GM19463 (cell line): ENCODE measurements at regions not wholly inside any gene's neighbourhood (a gene's known extent, or its start where the extent isn't known, plus 50 kb on each side); places are given as distances from the start of the nearest gene placed in this dataset.
A peak's percentile ranks its signal among the peaks of the same experiment; 100 is the strongest.

Experiments used
- ATAC-seq: cut with Tn5 transposase; IDR thresholded peaks from one replicate; pipeline ENCODE4 v1.9.1; 2021; ENCODE audit warnings: mild to moderate bottlenecking, moderate library complexity; ENCODE audit not compliant: unreplicated experiment

- no peak for ATAC-seq
Observed at GRCh38 chr13:73859841-73860240, 274.4 kb downstream of the KLF12 start.

- no peak for ATAC-seq
Observed at GRCh38 chr13:73857106-73857505, 277.1 kb downstream of the KLF12 start.

- ATAC-seq = no peak
Observed at GRCh38 chr13:73851104-73851503, 283.1 kb downstream of the KLF12 start.

DNA sequence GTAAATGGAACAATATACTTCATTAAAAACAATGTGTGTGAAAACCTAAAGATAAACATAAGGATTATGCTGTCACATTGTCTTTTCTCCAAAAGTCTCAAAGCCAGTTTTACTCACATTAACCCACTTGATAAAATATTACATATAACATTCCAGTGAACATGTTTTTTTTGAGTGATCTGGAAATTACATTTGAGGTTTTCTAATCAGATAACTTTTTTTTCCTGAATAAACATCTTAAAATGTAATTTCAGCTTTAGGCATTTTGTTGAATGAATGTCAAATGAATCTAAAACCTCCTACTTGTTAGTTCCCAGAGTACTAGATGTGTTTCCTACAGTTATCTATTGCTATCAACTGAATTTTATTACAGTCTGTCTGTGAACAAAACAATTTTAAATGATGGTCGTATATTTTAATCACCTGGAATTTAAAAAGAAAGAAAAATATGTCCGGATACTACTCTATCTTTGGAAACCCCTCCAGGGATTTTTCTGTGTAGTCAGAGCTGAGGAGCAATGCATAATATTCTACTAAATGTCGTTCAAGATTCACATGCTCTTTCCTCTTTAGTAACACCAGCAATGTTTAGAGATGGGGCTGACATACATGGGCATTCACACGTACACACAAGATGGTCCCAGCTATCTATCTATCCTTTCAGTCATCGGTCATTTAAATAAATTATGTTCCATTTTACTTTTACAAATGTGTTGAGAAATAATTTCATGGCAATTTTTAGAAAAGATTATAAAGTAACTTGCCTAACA, 283.9 kb downstream of the KLF12 start:
- ATAC-seq = no peak

- ATAC-seq = no peak
Observed at GRCh38 chr13:73849292-73849691, 284.9 kb downstream of the KLF12 start.

DNA sequence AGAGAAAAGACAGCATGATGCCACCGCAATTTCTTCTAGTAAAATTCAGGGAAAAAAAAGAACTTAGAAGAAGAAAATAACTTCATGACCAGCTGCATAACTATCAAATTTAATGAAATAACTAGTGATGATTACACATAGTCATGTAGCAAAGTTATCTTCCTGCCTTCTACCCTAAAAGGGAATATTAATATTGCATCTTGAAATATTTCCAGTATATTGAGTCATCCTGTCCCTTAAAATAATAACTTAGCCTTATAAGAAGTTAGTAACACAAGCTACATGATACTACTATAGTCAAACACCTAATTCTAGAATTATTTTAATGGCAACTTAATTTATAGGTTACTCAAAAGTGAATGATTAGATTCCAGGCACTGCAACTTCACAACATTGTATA, 289.2 kb downstream of the KLF12 start:
- no peak for ATAC-seq

DNA sequence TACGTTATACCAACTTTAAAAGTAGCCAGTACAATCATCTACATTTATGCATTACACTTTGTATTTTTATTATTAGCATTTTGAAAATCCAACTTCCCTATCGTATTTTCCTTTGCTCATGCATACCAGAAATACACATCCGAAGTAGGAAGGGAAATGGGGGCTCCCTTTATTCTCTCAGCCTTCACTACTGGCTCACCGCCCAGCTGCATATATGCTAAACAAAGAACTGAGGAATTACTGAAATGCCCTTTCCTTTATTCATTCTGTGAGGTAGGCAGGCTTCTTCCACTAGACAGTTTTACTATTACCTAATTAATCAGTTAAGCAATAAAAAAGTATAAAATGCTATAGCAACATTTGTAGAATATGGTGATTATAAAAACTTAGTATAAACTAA, 291.6 kb downstream of the KLF12 start:
- no peak for ATAC-seq

- no peak for ATAC-seq
Observed at GRCh38 chr13:73842184-73842583, 292.0 kb downstream of the KLF12 start.

- no peak for ATAC-seq
Observed at GRCh38 chr13:73837147-73837546, 297.1 kb downstream of the KLF12 start.

GRCh38 chr13:73835138-73835721, 299.0 kb downstream of the KLF12 start:
- peak; percentile 50 for ATAC-seq

GRCh38 chr13:73833325-73834070, 300.7 kb downstream of the KLF12 start:
- no peak for ATAC-seq

GRCh38 chr13:73832825-73833224, 301.4 kb downstream of the KLF12 start:
- ATAC-seq = no peak

DNA sequence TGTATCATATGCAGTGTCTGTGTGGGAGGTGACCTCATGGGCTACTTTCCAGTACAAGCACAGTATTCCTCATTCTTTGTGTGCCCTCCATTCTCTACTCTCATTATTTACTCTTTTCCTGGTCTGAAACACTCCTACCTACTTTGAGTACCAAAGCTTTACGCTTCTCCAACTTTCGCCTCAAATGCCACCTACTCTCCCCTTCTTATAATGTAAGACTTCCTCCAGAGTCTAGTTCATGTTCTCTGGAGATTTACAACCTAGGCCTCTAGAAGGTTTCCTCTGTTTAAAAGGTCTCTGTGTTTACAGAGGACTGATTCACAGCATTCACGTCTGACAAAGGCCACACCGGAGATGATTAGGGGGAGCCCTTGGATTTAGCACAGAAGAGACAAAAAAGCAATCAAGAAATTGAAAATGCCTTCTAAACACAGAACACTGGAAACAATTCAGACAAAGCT, 302.0 kb downstream of the KLF12 start:
- no peak for ATAC-seq

DNA sequence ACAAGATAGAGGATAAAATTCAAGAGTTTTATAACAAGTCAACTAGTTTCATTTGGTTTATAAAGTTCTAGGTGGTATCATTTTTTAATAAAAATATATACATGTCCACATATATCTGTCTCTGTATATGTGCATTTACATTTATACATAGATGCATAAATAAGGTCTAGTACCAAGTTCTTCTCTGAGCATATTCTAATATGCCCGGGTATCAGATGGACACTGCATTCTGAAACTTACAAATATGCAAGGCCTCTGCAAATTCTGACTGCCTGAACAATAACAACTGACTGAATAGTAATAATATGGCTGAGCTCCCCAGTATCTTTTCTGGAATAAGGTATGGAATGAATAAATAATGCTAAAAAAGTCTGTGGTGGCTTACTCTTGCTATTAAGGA, 304.8 kb downstream of the KLF12 start:
- no peak for ATAC-seq

GRCh38 chr13:73828811-73829210, 305.4 kb downstream of the KLF12 start:
- ATAC-seq = no peak

DNA sequence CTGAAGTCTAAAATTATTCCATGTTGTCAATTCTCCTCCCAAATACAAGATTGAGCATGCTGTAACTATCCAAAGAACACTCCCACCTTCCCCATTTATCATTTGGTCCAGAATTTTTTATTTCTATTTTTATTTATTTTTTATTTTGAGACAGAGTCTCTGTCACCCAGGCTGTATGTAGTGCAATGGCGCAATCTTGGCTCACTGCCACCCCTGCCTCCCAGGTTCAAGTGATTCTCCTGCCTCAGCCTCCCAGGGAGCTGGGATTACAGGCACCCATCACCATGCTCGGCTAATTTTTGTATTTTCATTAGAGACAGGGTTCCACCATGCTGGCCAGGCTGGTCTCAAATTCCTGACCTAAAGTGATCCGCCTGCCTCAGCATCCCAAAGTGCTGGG, 306.8 kb downstream of the KLF12 start:
- ATAC-seq = no peak

DNA sequence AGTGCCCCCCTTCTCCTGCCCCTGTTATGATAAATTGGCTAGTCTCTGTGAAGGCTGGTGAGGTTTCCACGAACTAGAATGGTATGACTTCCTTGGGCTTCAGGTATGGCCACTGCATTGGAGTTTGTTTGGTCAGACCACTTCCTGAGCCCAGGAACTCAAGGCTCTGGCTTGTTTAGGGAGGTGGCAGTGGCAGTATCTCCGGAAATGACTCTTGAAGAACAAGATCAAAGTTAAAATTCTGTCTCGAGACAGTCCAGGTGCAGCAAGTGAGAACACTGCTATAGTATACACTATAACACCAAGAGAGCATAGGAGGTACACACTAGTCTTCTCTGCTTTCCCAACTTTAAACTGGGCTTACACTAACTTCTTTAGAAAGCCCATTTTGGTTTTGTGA, 309.1 kb downstream of the KLF12 start:
- ATAC-seq = no peak

GRCh38 chr13:73822668-73823592, 311.3 kb downstream of the KLF12 start:
- ATAC-seq = no peak

DNA sequence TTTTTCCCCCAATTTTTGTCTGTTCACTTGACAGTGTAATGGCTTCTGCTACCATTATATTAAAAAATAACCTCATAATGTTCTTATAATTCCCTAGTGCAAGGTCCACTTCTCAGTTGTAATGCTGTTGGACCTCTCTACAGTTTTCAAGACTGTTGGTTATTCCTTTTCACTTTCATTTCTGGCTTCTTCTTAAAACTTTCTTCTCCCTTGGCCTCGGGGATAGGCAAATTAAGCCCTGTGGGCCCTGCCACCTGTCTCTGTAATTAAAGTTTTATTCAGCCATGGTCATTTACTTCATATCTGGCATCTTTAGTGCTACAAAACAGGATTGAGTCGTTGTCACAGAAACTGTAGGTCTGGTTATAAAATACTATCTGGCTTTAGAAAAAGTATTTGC, 313.5 kb downstream of the KLF12 start:
- ATAC-seq = peak; percentile 69

GRCh38 chr13:73820285-73820684, 313.9 kb downstream of the KLF12 start:
- peak; percentile 7 for ATAC-seq

- ATAC-seq = no peak
Observed at GRCh38 chr13:73819711-73820110, 314.5 kb downstream of the KLF12 start.
